B cell (primary cell): ENCODE measurements at regions not wholly inside any gene's neighbourhood (a gene's known extent, or its start where the extent isn't known, plus 50 kb on each side); places are given as distances from the start of the nearest gene placed in this dataset.

Source experiments
- EZH2 ChIP-seq: IDR thresholded peaks from 2 replicates; pipeline ENCODE4 v1.6.1; 2012; ENCODE audit warnings: borderline replicate concordance, low read depth, mild to moderate bottlenecking, moderate library complexity, low read length; ENCODE audit not compliant: insufficient read depth, poor library complexity, severe bottlenecking
- TF ChIP-seq, protein P1 (sequence below): fragments of 200-600 bp; IDR thresholded peaks from one replicate; pipeline ENCODE4 v1.8.0; 2022; ENCODE audit warnings: antibody characterized with exemption, mild to moderate bottlenecking

DNA sequence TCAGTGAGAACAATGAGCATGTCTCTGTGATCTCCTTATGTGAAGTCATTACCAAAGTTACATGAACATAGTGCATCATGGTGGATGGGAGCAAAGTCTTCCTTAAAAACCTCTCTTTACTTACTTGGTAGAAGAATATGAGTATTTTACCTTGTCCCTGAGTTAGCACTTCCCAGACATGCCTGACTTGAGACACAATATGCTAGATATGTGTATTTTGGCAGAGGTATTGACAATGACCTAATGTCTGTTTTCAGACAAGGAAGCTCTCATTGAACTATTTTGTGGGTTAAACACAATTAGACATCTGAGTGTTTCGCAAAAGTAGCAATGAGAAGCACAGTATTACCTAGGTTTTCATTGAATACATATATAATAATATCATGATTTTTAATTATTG is 99.1 kb upstream of the MC4R start:
- TF ChIP-seq, protein P1, sequence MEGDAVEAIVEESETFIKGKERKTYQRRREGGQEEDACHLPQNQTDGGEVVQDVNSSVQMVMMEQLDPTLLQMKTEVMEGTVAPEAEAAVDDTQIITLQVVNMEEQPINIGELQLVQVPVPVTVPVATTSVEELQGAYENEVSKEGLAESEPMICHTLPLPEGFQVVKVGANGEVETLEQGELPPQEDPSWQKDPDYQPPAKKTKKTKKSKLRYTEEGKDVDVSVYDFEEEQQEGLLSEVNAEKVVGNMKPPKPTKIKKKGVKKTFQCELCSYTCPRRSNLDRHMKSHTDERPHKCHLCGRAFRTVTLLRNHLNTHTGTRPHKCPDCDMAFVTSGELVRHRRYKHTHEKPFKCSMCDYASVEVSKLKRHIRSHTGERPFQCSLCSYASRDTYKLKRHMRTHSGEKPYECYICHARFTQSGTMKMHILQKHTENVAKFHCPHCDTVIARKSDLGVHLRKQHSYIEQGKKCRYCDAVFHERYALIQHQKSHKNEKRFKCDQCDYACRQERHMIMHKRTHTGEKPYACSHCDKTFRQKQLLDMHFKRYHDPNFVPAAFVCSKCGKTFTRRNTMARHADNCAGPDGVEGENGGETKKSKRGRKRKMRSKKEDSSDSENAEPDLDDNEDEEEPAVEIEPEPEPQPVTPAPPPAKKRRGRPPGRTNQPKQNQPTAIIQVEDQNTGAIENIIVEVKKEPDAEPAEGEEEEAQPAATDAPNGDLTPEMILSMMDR: no peak
- no peak for TF ChIP-seq EZH2
